Epithelial cell of proximal tubule (primary cell): ENCODE measurements at regions not wholly inside any gene's neighbourhood (a gene's known extent, or its start where the extent isn't known, plus 50 kb on each side); places are given as distances from the start of the nearest gene placed in this dataset.

Experiments
- DNase-seq: peaks from one replicate; pipeline ENCODE4 v3.0.0-alpha.2; 2011; ENCODE audit warnings: low read depth
- H3K4me3 ChIP-seq: 2 replicates; pipeline ENCODE4 v1.5.1; 2011; ENCODE audit warnings: low read depth, mild to moderate bottlenecking, low read length
- TF ChIP-seq, protein P1 (sequence below): conservative IDR thresholded peaks from 2 replicates; pipeline ENCODE4 v1.5.1; 2012; ENCODE audit warnings: low read depth, mild to moderate bottlenecking, low read length

DNA sequence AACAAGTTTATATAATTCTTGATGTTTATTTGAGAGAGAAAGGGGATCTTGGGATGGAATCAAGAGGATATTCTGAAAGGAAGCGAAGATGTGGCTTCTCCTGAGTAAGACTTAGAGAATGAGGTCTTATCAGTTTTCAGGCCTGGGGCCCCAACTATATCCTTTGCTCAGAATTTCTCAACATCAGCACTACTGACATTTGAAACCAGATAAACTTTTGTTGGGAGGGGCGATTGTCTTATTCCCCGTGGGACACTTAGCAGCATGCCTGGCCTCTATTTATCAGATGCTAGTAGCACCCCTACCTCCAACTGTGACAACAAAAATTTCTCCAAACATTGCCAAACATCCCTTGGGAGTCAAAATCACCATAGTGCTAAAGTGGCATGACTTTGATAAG, 567.7 kb downstream of the MAT2B start:
- no peak for DNase-seq
- TF ChIP-seq, protein P1, sequence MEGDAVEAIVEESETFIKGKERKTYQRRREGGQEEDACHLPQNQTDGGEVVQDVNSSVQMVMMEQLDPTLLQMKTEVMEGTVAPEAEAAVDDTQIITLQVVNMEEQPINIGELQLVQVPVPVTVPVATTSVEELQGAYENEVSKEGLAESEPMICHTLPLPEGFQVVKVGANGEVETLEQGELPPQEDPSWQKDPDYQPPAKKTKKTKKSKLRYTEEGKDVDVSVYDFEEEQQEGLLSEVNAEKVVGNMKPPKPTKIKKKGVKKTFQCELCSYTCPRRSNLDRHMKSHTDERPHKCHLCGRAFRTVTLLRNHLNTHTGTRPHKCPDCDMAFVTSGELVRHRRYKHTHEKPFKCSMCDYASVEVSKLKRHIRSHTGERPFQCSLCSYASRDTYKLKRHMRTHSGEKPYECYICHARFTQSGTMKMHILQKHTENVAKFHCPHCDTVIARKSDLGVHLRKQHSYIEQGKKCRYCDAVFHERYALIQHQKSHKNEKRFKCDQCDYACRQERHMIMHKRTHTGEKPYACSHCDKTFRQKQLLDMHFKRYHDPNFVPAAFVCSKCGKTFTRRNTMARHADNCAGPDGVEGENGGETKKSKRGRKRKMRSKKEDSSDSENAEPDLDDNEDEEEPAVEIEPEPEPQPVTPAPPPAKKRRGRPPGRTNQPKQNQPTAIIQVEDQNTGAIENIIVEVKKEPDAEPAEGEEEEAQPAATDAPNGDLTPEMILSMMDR: no peak
- no peak overlapping the region for H3K4me3 ChIP-seq

DNA sequence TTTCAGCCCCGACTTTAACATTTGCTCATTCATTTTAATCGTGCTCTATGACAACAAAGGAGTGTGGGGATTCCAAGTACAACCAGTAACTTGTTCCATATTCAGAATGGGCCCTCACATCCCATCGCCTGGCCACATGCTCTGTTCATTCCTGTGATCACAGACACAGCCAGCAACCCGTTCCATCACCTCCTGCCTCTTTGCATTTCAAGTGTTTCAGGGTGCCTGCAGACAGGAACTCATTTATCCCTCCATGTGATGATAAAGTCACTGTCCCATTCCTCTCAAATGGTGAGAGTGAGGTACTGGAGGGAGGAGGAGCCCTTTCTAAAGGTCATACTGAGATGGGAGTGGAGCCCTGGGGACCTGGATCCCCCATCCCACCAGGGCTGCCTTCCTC, 571.1 kb downstream of the MAT2B start:
- no peak for DNase-seq
- H3K4me3 ChIP-seq: no peak overlapping the region
- TF ChIP-seq, protein P1: no peak

DNA sequence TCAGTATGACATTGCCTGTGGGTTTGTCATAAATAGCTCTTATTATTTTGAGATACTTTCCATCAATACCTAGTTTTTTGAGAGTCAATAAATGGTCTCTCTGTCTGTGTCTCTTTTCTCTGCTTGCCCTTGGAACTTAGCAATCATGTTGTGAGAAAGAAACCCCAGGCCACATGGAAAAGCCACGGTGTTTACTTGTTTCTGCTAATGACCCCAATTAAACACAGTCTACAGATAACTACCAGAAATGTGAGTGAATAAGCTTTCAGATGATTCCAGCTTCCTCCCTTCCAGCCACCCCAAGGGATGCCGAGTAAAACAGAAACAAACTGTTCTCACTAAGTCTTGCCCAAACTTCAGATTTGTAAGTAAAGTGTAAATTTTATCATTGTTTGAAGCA, 584.9 kb downstream of the MAT2B start:
- no peak overlapping the region for H3K4me3 ChIP-seq
- TF ChIP-seq, protein P1: no peak
- no peak for DNase-seq

DNA sequence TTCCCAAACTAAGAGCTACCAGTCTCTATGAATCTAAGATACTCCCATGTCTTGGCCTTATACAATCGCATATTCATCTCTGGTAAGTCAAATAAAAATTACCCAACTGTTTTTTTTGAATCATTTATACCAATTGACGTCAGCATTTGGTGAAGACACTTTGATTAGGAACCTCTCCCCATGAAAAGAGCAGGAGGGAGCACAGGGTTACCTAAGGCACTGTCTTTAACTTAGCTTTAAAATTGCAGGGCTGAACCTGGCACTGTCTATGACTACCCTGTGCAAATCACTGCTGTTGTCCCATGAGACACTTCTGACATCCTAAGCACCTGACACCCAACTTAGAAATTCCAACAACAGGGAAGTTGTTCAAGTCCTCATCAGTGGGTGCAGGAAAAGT, 586.4 kb downstream of the MAT2B start:
- H3K4me3 ChIP-seq: no peak overlapping the region
- TF ChIP-seq, protein P1: no peak
- no peak for DNase-seq

DNA sequence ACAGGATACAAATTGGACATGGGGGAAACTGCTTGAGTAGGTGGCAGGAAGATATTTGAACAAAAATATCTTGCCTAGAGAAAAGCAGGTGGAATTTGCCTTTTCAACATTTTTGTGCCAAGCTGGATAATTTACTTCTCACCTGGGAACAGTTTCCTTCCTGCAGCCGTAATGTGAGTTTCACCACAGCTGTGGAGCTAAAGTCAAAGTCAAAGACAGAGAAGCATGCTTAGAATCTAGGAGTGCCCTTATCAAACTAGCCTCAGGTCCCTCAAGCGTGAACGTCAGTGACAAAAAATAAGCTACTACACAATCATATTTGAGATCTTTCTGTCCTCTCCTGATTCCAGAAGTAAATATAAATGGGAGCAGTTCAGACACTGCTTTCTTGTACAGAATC, 588.9 kb downstream of the MAT2B start:
- H3K4me3 ChIP-seq: no peak overlapping the region
- no peak for DNase-seq
- TF ChIP-seq, protein P1: no peak

DNA sequence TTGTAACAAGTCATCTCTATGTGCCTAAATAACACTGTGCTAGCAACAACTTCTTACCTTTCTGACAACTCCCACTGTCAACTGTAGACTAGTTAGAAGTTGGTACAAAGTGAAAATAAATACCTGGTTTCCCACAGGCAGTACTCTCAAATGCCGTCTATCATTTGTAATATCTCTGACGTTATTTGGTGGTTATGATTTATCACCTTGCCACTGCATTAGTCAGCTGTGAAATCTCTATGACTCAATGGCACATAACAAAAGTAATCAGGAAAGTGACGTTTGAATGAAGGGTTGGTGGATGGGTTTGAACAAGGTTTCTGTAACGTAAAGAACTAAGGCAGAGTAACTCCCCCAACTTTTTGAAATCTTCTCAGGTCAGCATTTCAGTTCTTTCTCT, 592.3 kb downstream of the MAT2B start:
- DNase-seq: no peak
- no peak overlapping the region for H3K4me3 ChIP-seq
- TF ChIP-seq, protein P1: no peak

DNA sequence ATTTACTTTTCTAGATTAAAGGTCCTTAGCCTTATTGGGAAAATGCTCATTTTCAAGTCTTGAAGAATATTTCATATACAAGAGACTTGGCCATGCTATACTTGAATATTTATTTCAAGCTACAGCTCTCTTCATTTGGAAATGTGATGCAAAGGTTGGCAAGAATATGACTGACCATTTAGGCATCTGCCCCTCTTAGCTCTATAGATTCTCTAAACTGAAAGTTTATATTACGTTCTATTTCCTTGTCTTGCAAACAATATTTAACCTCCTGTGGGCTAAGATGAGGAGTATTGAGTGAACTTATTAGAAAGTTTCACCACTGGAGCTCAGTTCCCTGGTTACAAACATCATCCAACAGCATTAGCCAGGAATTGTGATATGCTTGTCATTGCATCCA, 593.1 kb downstream of the MAT2B start:
- DNase-seq: no peak
- no peak overlapping the region for H3K4me3 ChIP-seq
- TF ChIP-seq, protein P1: no peak
